GM10248 (cell line): ENCODE measurements at regions not wholly inside any gene's neighbourhood (a gene's known extent, or its start where the extent isn't known, plus 50 kb on each side); places are given as distances from the start of the nearest gene placed in this dataset.

Experiments used
- CTCF ChIA-PET: fragments of 300-600 bp; sonication (Branson Sonifier 250); formaldehyde crosslinking; extraction: SDS; loops from one replicate; lab custom pipeline; 2021; ENCODE audit warnings: antibody characterized with exemption; lab: Yijun Ruan, JAX
- POLR2A ChIA-PET: fragments of 350-650 bp; sonication (Branson Sonifier 250); formaldehyde crosslinking; extraction: SDS; loops from one replicate; lab custom pipeline; 2020; ENCODE audit warnings: antibody characterized with exemption; lab: Yijun Ruan, JAX
- DNase-seq: peaks from one replicate; pipeline ENCODE4 v3.0.0; 2012; ENCODE audit errors: extremely low spot score
- TF ChIP-seq, protein P1 (sequence below): IDR thresholded peaks from 2 replicates; pipeline ENCODE4 v1.5.1; 2012; ENCODE audit warnings: mild to moderate bottlenecking, low read depth; ENCODE audit errors: extremely low read depth, missing control alignments, control extremely low read depth

DNA sequence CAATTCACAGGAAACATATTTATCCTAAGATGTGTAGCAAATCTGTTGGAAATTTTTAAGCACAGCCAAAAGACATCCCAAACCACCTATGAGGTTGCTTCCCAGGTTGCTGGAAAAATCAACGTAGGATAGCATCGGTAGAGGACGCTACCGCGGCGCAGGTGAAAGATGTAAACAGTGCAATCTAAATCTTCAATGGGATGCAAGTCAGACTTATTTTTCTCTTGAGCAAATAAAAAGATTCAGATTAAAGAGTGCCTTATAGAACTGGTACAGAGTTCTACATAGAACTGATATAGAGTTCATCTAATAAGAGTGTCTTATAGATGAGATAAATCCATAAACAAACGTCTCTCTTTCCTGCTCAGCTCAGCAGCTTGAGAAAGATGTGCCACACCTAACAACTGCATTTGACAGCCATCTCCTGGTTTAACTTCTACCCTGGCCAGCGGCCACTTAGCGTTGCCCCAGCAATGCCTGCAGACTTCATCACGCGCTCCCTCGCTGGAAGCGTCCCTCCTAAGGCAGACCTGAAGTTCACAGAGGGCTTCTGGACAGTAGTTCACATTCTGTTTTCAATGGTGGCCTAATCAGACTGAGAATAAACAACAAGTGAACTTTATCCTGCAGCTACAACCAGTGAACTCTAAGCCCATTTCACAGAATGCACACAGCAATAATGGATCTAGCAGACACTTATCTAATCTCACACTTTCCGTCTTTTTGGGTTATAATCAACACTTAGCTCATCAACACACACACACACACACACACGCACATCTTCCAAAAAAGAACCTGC is 164.5 kb downstream of the TOMM20 start:
- TF ChIP-seq, protein P1, sequence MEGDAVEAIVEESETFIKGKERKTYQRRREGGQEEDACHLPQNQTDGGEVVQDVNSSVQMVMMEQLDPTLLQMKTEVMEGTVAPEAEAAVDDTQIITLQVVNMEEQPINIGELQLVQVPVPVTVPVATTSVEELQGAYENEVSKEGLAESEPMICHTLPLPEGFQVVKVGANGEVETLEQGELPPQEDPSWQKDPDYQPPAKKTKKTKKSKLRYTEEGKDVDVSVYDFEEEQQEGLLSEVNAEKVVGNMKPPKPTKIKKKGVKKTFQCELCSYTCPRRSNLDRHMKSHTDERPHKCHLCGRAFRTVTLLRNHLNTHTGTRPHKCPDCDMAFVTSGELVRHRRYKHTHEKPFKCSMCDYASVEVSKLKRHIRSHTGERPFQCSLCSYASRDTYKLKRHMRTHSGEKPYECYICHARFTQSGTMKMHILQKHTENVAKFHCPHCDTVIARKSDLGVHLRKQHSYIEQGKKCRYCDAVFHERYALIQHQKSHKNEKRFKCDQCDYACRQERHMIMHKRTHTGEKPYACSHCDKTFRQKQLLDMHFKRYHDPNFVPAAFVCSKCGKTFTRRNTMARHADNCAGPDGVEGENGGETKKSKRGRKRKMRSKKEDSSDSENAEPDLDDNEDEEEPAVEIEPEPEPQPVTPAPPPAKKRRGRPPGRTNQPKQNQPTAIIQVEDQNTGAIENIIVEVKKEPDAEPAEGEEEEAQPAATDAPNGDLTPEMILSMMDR, result no peak
- POLR2A ChIA-PET, result no interaction called here
- CTCF ChIA-PET, result interaction anchor here (0.7 to 3.2 kb wide), 2 partner anchors 13 to 120 kb away, joined by 3 to 19 read pairs; no protein-coding TSS in a partner anchor
- no peak for DNase-seq

DNA sequence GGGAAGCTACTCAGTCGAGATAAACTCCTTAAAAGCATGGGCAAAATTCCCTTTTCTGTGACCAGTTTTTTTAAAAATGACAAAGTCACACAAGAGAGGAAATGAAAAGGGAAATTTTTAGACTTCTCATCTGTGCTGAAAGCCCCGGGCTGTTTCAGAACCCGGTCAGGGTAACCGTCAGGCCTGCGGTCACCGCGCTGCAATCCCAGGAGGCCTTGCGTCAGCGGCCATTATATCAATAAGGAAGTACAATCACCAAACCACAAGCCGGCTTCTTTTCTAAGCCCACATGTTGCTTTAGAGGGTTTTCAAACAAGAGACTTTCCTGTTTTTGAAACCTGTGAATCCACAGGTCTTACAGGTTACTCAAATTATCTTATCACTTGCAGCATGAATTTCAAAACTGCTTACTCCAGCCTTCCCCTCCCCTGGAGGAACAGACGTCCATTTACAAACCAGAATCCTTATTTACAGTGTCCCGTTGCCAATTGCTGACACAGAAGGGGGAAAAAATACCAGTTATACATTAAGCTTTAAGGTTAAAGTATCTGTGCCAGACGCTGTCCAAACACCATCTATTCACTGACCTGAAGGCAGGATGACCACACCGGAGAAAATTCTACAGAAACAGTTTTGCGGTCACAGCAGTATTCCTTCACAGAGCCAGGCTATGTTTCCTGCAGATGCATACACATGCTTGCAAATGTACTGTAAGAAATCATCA is 165.3 kb downstream of the TOMM20 start:
- POLR2A ChIA-PET, result interaction anchor here (0.6 to 1.5 kb wide), 14 partner anchors 8 to 360 kb away, joined by 3 to 9 read pairs (median 4); no protein-coding TSS in a partner anchor
- TF ChIP-seq, protein P1, result no peak
- CTCF ChIA-PET, result interaction anchor here (1.0 to 3.2 kb wide), 5 partner anchors 11 to 88 kb away, joined by 3 to 19 read pairs (median 4); no protein-coding TSS in a partner anchor
- peak; percentile 87 for DNase-seq

DNA sequence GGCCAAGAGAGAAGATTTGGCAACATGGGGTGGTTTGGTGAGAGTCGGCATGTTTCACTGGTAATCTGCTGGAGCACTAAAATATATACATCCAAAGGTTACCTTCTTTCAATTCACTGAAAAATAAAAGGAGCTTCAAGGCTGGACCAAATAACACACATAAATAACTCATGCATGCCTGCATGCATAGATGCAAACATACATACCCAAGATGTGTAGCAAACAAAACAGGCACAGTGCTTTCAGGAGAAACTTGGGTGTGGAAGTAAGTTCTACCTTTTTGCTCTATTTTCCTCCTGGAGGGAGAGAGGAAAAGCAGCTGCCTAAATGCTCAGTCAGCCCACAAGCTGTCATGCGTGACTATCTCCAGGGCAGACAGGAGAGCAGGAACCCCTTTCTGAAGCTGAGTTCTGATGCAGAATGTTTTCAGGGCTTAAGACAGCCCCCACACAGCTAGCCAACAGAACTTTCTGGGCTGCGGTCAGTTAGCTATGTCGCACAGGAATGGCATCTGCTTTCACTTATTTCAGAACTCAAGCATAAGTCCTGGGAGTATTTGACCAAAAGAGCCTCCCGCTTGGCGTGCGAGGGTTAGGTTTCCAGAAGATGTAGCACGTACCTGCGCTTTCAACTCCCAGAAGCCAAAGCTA is 166.2 kb downstream of the TOMM20 start:
- peak; percentile 67 for DNase-seq
- POLR2A ChIA-PET, result interaction anchor here (0.6 to 1.5 kb wide), 16 partner anchors 9 to 359 kb away, joined by 3 to 9 read pairs (median 4); no protein-coding TSS in a partner anchor
- TF ChIP-seq, protein P1, result no peak
- CTCF ChIA-PET, result interaction anchor here (0.8 to 3.2 kb wide), 6 partner anchors 12 to 343 kb away, joined by 3 to 19 read pairs (median 4); no protein-coding TSS in a partner anchor

DNA sequence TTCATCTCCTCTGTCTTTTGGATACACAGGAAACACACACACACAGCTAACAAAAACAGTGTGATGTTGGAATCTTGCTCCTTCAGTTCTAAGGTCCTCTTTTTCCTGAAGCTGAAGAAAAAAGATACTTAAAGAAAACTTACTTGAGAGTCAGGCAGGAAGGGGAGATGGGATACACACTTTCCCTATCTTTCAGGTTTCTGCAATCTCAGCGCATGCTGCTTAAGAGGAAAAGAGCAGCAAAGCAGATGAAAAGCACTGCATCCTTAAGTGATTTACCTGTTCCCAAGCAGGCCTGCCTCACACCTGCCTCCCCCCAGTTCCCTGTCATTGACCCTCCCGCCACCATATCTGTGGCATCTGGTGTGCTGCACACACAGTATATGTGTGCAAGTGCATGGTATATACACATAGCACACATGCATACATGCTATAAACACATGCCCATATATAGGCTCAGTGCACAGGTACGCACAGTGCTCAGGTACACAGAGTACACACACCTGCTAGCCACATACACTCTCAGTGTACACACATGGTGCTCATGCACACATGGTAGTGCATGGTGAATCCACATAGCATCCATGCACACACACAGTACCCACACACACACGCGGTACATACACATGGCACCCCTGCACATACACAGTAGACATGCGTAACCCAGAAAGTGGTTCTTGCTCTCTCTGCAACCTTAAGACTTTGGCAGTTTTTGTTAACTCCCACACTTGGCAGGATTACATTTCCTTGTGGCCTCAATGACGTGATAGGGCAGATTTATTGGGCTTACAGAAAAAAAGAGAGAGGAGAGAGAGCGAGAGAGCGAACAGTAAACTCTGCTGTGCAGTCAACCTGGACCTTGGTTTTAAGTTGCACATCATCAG is 166.9 kb downstream of the TOMM20 start:
- CTCF ChIA-PET, result interaction anchor here (0.7 to 3.2 kb wide), 6 partner anchors 13 to 89 kb away, joined by 3 to 19 read pairs (median 4); no protein-coding TSS in a partner anchor
- TF ChIP-seq, protein P1, result no peak
- POLR2A ChIA-PET, result interaction anchor here (0.6 to 1.5 kb wide), 12 partner anchors 9 to 119 kb away, joined by 3 to 9 read pairs (median 4); no protein-coding TSS in a partner anchor
- DNase-seq, result no peak

DNA sequence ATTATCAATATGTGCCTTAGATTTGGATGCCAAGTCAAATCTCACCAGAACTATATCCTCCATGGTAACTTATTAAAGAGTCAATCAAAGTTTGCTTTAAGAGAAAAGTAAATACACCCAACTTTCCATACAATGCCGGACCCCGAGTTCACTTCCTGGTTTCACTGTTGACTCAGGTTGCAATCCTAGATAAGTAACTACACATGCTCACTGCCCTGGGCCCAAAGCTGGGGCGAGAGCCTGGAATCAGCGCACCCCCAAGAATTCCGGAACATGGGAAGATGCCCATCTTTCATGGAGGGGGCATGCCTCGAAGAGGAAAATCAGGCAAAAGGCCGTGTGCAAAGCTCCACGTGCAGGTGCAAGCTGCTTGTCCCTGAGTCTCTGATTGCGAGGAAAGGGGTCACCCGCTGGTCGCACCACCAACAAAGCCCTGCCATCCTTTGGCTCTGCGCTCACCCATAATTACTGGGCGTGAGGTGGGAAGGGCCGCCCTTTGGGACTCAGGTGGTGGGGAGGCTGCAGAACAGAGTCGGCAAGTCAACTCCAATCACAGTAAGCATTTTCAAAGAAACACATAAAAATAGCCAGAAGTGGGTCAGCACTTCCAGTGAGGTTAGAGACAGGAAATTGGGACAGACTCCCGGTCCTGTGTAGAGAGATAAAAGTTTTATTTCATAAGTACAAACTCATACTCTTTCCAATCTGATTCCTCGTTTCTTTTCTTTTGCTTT is 167.7 kb downstream of the TOMM20 start:
- ChIA-PET CTCF (interaction anchor here (0.7 kb wide), 1 partner anchor 20 kb away, joined by 3 read pairs; no protein-coding TSS in a partner anchor), POLR2A (no interaction called here)
- no peak for DNase-seq

More for the DNA sequence above, 167.7 kb downstream of the TOMM20 start:
- TF ChIP-seq, protein P1, result no peak
